Mammary epithelial cell (primary cell): ENCODE measurements at regions not wholly inside any gene's neighbourhood (a gene's known extent, or its start where the extent isn't known, plus 50 kb on each side); places are given as distances from the start of the nearest gene placed in this dataset.

Source experiments
- CTCF ChIP-seq, 2 donors: IDR thresholded peaks in 1 of 2; conservative IDR thresholded peaks in 1 of 2; 2 replicates each; pipeline ENCODE4 v1.5.1; 2011 to 2012; ENCODE audit warnings: inconsistent platforms in 2 of 2, low read length in 2 of 2, mild to moderate bottlenecking in 2 of 2, control low read depth in 1 of 2, low read depth in 1 of 2; ENCODE audit not compliant: insufficient read depth in 1 of 2; ENCODE audit errors: extremely low read depth in 1 of 2
- EZH2 ChIP-seq: IDR thresholded peaks from 2 replicates; pipeline ENCODE4 v1.6.1; 2012; ENCODE audit warnings: low read length, inconsistent platforms, borderline replicate concordance

GRCh38 chr13:61838568-61838967, 422.9 kb upstream of the PCDH20 start:
- TF ChIP-seq CTCF (conservative IDR thresholded peaks at IDR 0.05 in 1 of 2, IDR thresholded peaks at IDR 0.05 in 1 of 2; ENCODE audit: extremely low read depth in 1 of 2, insufficient read depth in 1 of 2, low read depth in 1 of 2, low read length in 2 of 2) = no peak
- no peak for TF ChIP-seq EZH2
